Esophagus (tissue), 2 donors: ENCODE measurements at regions not wholly inside any gene's neighbourhood (a gene's known extent, or its start where the extent isn't known, plus 50 kb on each side); places are given as distances from the start of the nearest gene placed in this dataset.
A peak's percentile ranks its signal among the peaks of the same experiment; 100 is the strongest.

Experiments used
- H3K27ac ChIP-seq, 2 donors: one replicate each; pipeline ENCODE4 v1.5.1; 2013; ENCODE audit warnings: low read depth in 2 of 2, mild to moderate bottlenecking in 2 of 2, inconsistent platforms in 1 of 2, low read length in 1 of 2, moderate library complexity in 1 of 2
- H3K27me3 ChIP-seq, 2 donors: one replicate each; pipeline ENCODE4 v1.6.1; 2013; ENCODE audit warnings: low read length in 2 of 2, control low read depth in 1 of 2, mild to moderate bottlenecking in 1 of 2; ENCODE audit not compliant: insufficient read depth in 2 of 2, control insufficient read depth in 1 of 2
- H3K36me3 ChIP-seq, 2 donors: one replicate each; pipeline ENCODE4 v1.6.1; 2013; ENCODE audit warnings: low read length in 1 of 2; ENCODE audit not compliant: control insufficient read depth in 2 of 2, insufficient read depth in 2 of 2
- H3K4me1 ChIP-seq, 2 donors: one replicate each; pipeline ENCODE4 v1.6.1; 2013; ENCODE audit warnings: low read length in 1 of 2; ENCODE audit not compliant: control insufficient read depth in 2 of 2, insufficient read depth in 2 of 2
- H3K4me3 ChIP-seq, 2 donors: one replicate each; pipeline ENCODE4 v1.5.1; 2013; ENCODE audit warnings: low read length in 2 of 2, mild to moderate bottlenecking in 2 of 2, low read depth in 1 of 2, moderate library complexity in 1 of 2
- H3K9me3 ChIP-seq, 2 donors: one replicate each; pipeline ENCODE4 v1.6.1; 2013; ENCODE audit warnings: mild to moderate bottlenecking in 2 of 2, low read depth in 1 of 2, low read length in 1 of 2, moderate library complexity in 1 of 2; ENCODE audit not compliant: control insufficient read depth in 2 of 2, insufficient read depth in 1 of 2
- WGBS, 2 donors: extraction: QIAGEN DNeasy Blood & Tissue Kit; methylation state at CpG; one replicate each; pipeline ENCODE4 v1.1.7; 2013; 5-methylcytosine and 5-hydroxymethylcytosine counted together
- donor health status: healthy with polysubstance abuse.
- donor health status: Bipolar disorder and iron deficiency.

DNA sequence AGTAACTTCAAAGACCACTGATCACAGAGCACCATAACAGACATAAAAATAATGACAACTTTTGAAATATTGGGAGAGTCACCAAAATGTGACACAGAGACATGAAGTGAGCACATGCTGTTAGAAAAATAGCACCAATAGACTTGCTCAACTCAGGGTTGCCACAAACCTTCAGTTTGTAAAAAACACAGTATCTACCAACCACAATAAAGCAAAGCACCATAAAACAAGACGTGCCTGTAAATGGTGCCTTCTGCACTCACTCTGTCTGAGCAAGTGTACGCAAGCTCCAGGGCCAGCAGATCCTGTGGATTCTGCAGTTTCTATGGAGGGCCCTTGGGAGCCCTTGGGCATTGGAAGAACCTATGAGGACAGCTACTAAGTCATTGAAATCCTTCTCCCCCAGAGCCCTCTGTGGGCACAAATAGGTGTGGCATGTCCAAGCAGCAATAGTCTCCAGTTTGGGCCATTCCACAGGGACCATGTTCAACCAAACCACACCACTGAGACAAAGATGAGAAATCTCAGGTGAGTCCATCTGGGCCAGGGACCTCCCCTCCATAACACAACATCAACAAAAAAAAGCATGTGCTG lies 116.9 kb upstream of the RAB4A start:
- no peaks in the 10 kb centered on the region for H3K4me1 ChIP-seq

GRCh38 chr1:229154811-229155210 lies 116.1 kb upstream of the RAB4A start:
- Histone ChIP-seq H3K36me3 (no peaks in the 10 kb centered on the region), H3K9me3 (no peaks in the 10 kb centered on the region), H3K4me3 (no peak overlapping the region), H3K27me3 (no peaks in the 10 kb centered on the region), H3K27ac (no peak overlapping the region), H3K4me1 (no peaks in the 10 kb centered on the region)
- 91 to 93% methylated on average over 3 of the region's 3 CpGs for WGBS, 2 donors

More for the DNA sequence above, 116.9 kb upstream of the RAB4A start:
- no peak overlapping the region for H3K4me3 ChIP-seq
- H3K27me3 ChIP-seq = no peaks in the 10 kb centered on the region
- 87 to 90% methylated on average over 2 of the region's 2 CpGs for WGBS, 2 donors
- H3K36me3 ChIP-seq = no peaks in the 10 kb centered on the region
- no peaks in the 10 kb centered on the region for H3K9me3 ChIP-seq
- H3K27ac ChIP-seq = no peak overlapping the region

GRCh38 chr1:229155472-229155871 lies 115.4 kb upstream of the RAB4A start:
- no peak overlapping the region for H3K4me3 ChIP-seq
- no peaks in the 10 kb centered on the region for H3K27me3 ChIP-seq
- no peaks in the 10 kb centered on the region for H3K36me3 ChIP-seq
- H3K27ac ChIP-seq = no peak overlapping the region
- no peaks in the 10 kb centered on the region for H3K9me3 ChIP-seq
- 67 to 69% methylated on average over 9 of the region's 9 CpGs for WGBS, 2 donors
- H3K4me1 ChIP-seq = no peaks in the 10 kb centered on the region

DNA sequence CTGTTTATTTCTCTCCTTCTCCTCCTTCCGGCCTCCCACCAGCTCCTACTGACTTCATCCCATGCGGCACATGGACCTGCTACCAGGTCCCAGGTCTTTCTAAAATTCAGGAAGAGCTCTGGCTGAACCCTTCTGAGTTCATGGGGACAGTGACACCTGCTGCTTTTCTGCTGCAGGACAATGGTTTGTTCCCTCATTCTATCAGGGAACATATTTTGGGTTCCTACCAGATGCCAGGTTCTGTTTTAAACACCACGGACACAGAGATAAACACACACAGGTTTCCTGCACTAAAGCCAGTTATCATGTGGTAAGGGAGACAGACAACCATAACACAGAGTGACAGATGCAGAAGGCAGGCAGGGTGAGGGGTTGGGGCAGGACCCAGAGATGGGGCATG lies 114.0 kb upstream of the RAB4A start:
- Histone ChIP-seq H3K4me3 (no peak overlapping the region), H3K9me3 (no peaks in the 10 kb centered on the region), H3K4me1 (no peaks in the 10 kb centered on the region), H3K27me3 (no peaks in the 10 kb centered on the region), H3K36me3 (no peaks in the 10 kb centered on the region), H3K27ac (no peak overlapping the region)
- WGBS, 2 donors = 77 to 79% methylated on average over 3 of the region's 3 CpGs

DNA sequence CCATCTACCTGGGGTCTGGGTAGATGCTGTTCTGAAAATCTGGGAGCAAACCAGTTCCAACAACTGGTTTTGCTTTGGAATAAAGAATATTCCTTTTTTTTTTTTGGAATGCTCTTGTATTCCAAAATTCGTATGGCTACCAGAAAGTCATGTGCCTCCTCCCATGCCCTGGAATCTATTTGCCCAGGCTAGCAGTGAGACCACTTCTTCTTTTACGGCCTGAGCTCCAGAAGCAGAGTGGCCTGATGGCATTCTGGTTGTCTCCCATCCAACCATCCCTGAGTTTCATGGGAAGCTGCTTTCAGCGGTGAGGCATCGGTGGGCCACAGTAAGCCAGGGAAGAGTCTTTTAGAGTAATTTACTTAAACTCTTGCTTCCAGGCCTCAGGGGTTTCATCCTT lies 113.4 kb upstream of the RAB4A start:
- Histone ChIP-seq H3K4me1 (peaks cover 0 to 2% of the 10 kb centered on the region in 2 donors), H3K27ac (no peak overlapping the region), H3K27me3 (no peaks in the 10 kb centered on the region), H3K36me3 (no peaks in the 10 kb centered on the region), H3K4me3 (no peak overlapping the region), H3K9me3 (no peaks in the 10 kb centered on the region)
- WGBS, 2 donors = 80 to 85% methylated on average over 4 of the region's 4 CpGs

DNA sequence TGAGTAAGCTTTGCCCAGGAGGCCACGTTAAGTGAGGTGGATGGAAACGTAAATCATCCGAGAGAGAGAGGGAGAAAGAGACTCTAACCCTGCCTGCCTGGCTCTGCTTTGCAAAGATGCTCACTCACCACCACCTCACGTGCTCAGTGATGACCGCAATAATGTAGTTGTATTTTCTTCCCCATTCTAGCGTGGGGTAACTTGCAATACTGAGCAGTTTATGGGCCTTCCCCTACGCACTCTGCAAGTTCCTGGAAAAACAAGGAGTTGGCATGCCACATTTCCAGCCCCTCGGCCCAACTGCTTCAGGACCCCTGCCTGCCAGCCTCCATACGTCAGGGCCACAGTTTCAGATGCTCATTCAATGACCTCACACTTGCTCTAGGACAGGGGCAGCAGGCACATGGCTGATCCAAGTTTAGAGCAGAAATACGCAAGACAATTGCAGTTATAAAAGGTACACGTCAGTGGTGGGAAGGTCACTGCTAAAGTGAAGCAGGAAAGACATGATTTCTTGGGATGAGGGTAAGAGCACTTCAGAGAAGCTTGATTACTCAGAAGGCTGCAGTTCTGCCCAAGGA lies 112.5 kb upstream of the RAB4A start:
- no peaks in the 10 kb centered on the region for H3K36me3 ChIP-seq
- no peak overlapping the region for H3K27ac ChIP-seq
- H3K27me3 ChIP-seq = no peaks in the 10 kb centered on the region
- 84% methylated on average over 11 of the region's 11 CpGs for WGBS, 2 donors
- peaks cover under 1 to 2% of the 10 kb centered on the region in 2 donors for H3K4me1 ChIP-seq
- no peaks in the 10 kb centered on the region for H3K9me3 ChIP-seq
- no peak overlapping the region for H3K4me3 ChIP-seq

DNA sequence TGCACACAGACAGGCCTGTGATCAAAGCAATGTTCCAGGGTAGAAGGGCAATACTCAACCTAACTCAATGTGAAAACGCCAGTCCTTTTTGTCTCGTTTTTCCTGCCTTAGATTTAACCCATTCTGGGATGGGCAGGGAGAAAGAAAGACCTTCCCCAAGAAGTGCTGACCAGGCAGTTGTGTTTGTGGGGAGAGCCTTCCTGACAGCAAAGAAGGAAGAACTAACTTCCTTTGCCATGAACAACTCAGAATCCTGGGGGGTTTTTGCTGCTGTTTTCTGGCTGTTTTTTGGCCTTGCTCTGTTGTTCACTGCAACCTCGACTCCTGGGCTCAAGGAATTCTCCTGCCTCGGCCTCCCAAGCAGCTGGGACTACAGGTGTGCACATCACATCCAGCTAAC lies 112.0 kb upstream of the RAB4A start:
- 56 to 66% methylated on average over 4 of the region's 4 CpGs for WGBS, 2 donors
- Histone ChIP-seq H3K4me3 (no peak overlapping the region), H3K27ac (no peak overlapping the region), H3K9me3 (no peaks in the 10 kb centered on the region), H3K36me3 (no peaks in the 10 kb centered on the region), H3K4me1 (peaks cover 2% of the 10 kb centered on the region in 2 donors), H3K27me3 (no peaks in the 10 kb centered on the region)

GRCh38 chr1:229159668-229160544 lies 111.0 kb upstream of the RAB4A start:
- no peak overlapping the region for H3K4me3 ChIP-seq
- H3K36me3 ChIP-seq = no peaks in the 10 kb centered on the region
- H3K27me3 ChIP-seq = no peaks in the 10 kb centered on the region
- no peaks in the 10 kb centered on the region for H3K9me3 ChIP-seq
- H3K4me1 ChIP-seq = peaks cover 2 to 4% of the 10 kb centered on the region in 2 donors
- 80 to 82% methylated on average over 8 of the region's 8 CpGs for WGBS, 2 donors
- no peak overlapping the region for H3K27ac ChIP-seq

GRCh38 chr1:229161740-229162139 lies 109.2 kb upstream of the RAB4A start:
- H3K27me3 ChIP-seq = no peaks in the 10 kb centered on the region
- no peaks in the 10 kb centered on the region for H3K36me3 ChIP-seq
- H3K4me3 ChIP-seq = no peak overlapping the region
- WGBS, 2 donors = 54 to 70% methylated on average over 2 of the region's 2 CpGs
- H3K27ac ChIP-seq = peak overlapping the region in 1 of 2 donors; percentile 50
- peaks cover 2 to 4% of the 10 kb centered on the region in 2 donors for H3K4me1 ChIP-seq
- no peaks in the 10 kb centered on the region for H3K9me3 ChIP-seq
